HG03039 (cell line): ENCODE measurements at regions not wholly inside any gene's neighbourhood (a gene's known extent, or its start where the extent isn't known, plus 50 kb on each side); places are given as distances from the start of the nearest gene placed in this dataset.

Source experiments
- ATAC-seq: cut with Tn5 transposase; IDR thresholded peaks from one replicate; pipeline ENCODE4 v1.9.1; 2021; ENCODE audit warnings: mild to moderate bottlenecking, moderate library complexity; ENCODE audit not compliant: unreplicated experiment

GRCh38 chr5:120988941-120989340, 524.8 kb downstream of the PRR16 start:
- no peak for ATAC-seq

GRCh38 chr5:120991569-120991968, 527.5 kb downstream of the PRR16 start:
- ATAC-seq: no peak

GRCh38 chr5:120994112-120994511, 530.0 kb downstream of the PRR16 start:
- ATAC-seq: no peak

GRCh38 chr5:120999550-120999949, 535.5 kb downstream of the PRR16 start:
- no peak for ATAC-seq

GRCh38 chr5:121006217-121006616, 542.1 kb downstream of the PRR16 start:
- ATAC-seq: no peak

- no peak for ATAC-seq
These were observed 543.9 kb downstream of the PRR16 start for GRCh38 chr5:121008041-121008440.

- no peak for ATAC-seq
These were observed 545.0 kb downstream of the PRR16 start for GRCh38 chr5:121009058-121009457.

GRCh38 chr5:121018004-121018403, 553.9 kb downstream of the PRR16 start:
- ATAC-seq: no peak

GRCh38 chr5:121019106-121019505, 555.0 kb downstream of the PRR16 start:
- no peak for ATAC-seq

- ATAC-seq: no peak
These were observed 555.6 kb downstream of the PRR16 start for GRCh38 chr5:121019734-121020133.

GRCh38 chr5:121021681-121022080, 557.6 kb downstream of the PRR16 start:
- no peak for ATAC-seq

- ATAC-seq: no peak
These were observed 560.6 kb downstream of the PRR16 start for GRCh38 chr5:121024416-121025311.

- no peak for ATAC-seq
These were observed 561.6 kb downstream of the PRR16 start for GRCh38 chr5:121025671-121026070.

GRCh38 chr5:121027636-121028035, 563.5 kb downstream of the PRR16 start:
- ATAC-seq: no peak

- ATAC-seq: no peak
These were observed 565.6 kb downstream of the PRR16 start for GRCh38 chr5:121029536-121030245.

- no peak for ATAC-seq
These were observed 567.4 kb downstream of the PRR16 start for GRCh38 chr5:121031491-121031890.

- no peak for ATAC-seq
These were observed 569.2 kb downstream of the PRR16 start for GRCh38 chr5:121033334-121033733.

GRCh38 chr5:121038438-121038837, 574.3 kb downstream of the PRR16 start:
- no peak for ATAC-seq

- ATAC-seq: no peak
These were observed 585.9 kb downstream of the PRR16 start for GRCh38 chr5:121049971-121050370.

- ATAC-seq: no peak
These were observed 589.2 kb downstream of the PRR16 start for GRCh38 chr5:121053055-121053985.

- ATAC-seq: no peak
These were observed 591.5 kb downstream of the PRR16 start for GRCh38 chr5:121055586-121055985.
